DMS 273 treated with DMSO at 0.1 percent for 48 hours (cell line): ENCODE measurements at regions not wholly inside any gene's neighbourhood (a gene's known extent, or its start where the extent isn't known, plus 50 kb on each side); places are given as distances from the start of the nearest gene placed in this dataset.
"Not testable (repeated sequence)": the region's sequence is repeated elsewhere in the genome, so short reads cannot be mapped to it uniquely, and the experiment has no call there.

Experiments used
- DNase-seq: peaks from one replicate; lab custom pipeline; 2025; lab: John Stamatoyannopoulos, UW

GRCh38 chr18:56316727-56317126 is 321.7 kb downstream of the TXNL1 start:
- no peak for DNase-seq

DNA sequence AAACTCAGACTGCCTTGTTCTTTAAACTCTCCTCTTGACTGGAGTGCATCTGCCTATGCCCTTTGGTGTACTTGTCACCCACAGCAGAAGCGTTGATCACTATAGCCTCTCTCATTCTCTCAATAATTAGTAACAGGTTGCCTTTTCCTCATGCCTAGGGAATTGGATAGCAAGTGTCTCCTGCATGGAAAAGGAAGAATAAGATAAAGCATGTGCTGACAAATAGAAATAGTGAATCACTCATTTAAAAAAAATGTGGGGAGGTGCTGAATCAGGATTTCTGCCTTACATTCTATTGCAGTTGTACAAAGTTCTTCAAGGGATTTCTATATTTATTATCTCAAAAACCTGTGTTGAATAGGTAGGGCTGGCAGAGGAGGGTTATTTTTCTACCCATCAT is 323.0 kb downstream of the TXNL1 start:
- DNase-seq, result no peak

GRCh38 chr18:56314396-56314795 is 324.0 kb downstream of the TXNL1 start:
- DNase-seq, result no peak

GRCh38 chr18:56312551-56313335 is 325.6 kb downstream of the TXNL1 start:
- DNase-seq, result no peak

- no peak for DNase-seq
Observed at GRCh38 chr18:56309104-56309503, 329.3 kb downstream of the TXNL1 start.

DNA sequence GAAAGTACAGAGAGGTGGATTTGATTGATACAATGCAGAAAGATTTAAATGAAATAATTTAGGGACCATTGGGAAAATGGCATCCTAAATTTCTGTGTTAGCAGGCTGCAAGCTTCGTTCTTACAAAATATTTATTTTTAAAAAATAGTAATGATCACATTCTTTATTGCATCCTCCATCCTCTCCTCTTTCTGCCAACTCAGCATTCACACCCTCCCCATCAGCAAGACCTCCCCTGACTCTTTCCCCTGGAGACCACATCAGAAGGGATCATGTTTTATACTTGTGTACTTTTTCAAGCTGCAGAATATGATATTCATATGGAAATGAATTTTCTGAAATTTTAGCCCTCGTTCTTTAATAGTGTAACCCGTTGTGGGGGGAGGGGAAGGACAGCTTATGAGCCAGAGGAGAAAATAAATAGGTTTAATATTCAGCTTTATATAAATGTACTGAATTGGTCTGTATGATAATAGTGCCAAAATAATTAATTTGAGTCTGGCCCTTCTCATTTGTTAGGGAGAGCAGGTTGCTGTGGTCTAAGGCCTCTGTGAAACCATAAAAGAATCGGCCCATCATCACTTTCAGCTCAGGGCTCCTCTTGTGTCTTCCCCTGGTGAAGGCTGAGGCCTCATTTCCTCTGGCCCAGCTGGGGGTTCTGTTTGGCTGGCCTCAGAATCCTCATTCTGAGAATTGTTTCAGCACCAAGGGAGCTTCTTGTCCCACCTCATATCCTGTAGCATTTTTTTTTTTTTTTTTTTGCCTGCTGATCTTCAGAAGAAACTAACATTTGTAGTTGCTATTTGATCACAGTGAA is 330.8 kb downstream of the TXNL1 start:
- no peak for DNase-seq

- no peak for DNase-seq
Observed at GRCh38 chr18:56306797-56307196, 331.6 kb downstream of the TXNL1 start.

DNA sequence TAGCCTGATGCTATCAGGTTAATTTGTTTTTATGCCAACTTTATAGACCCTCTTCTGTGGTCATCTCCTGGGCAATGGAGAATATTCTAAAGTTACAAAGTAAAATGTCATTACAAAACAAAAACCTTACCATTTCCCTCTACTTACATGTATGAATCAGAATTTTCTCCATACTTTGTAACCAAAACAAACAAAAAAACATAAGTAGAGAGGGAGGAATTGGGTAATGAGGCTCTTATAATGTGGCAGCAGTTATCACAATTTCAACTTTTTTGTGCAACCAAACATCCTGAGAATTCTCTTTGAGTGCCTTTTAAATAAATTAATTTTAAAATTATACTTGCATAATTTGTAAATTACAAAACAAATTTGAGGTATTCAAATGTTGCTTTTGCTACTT is 332.8 kb downstream of the TXNL1 start:
- no peak for DNase-seq

DNA sequence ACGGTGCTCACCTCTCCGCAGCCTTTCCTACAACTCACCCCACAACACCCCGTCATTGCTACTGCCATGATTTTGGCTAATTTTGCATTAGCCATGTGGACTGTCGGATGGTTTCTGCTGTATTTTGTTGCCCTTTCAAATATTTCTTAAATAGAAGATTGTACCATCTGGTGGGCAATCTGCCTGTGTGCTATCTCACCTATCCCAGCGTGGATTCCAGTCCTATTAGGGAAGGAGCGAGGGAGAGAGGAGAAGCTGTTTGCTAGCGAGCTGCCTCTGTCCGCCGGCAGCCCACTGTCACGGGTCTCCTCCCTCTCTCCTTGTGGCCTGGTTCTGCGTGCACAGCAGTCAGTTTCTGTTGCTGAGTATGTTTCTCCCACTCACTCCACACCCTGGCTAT is 336.2 kb downstream of the TXNL1 start:
- no peak for DNase-seq

- DNase-seq, result no peak
Observed at GRCh38 chr18:56299740-56300139, 338.7 kb downstream of the TXNL1 start.

- no peak for DNase-seq
Observed at GRCh38 chr18:56298935-56299334, 339.5 kb downstream of the TXNL1 start.

DNA sequence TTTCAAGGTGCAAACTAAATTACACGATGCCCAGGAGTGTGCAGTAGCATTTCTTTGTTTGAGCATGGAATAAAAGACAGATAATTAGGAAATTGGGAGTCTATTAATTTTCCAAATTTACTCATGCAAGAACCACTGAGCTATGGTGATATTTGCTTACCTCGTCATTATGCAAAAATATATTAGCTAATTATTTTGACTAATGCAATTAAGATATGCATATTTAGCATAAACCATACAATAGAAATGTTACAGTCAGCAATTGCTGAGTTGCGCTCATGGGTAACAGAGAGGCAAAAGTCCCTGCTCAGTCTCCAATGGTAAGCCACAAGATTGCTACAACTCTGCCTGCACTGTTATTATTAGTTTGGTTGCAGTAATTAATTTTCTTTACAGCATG is 342.0 kb downstream of the TXNL1 start:
- DNase-seq, result no peak

- no peak for DNase-seq
Observed at GRCh38 chr18:56294484-56295183, 343.8 kb downstream of the TXNL1 start.

- no peak for DNase-seq
Observed at GRCh38 chr18:56291294-56291693, 347.1 kb downstream of the TXNL1 start.

DNA sequence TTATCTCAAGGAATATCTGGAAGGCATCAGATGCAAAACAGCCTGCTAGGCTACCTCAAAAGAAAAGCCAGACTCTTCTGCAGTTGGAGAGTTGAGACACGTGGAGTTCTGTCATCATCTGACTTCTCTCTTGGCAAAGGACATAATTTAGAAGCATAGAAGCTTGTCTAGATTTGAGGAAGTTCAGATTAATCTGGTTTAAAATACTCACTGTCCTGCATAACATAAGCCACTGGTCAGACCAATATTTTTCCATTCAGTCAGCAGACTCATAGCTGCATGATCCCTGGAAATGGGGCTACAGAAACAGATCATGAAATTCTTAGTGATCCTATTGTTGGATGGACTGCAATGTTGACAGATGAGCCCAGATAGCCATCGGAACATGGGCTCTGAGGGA is 349.0 kb downstream of the TXNL1 start:
- no peak for DNase-seq

DNA sequence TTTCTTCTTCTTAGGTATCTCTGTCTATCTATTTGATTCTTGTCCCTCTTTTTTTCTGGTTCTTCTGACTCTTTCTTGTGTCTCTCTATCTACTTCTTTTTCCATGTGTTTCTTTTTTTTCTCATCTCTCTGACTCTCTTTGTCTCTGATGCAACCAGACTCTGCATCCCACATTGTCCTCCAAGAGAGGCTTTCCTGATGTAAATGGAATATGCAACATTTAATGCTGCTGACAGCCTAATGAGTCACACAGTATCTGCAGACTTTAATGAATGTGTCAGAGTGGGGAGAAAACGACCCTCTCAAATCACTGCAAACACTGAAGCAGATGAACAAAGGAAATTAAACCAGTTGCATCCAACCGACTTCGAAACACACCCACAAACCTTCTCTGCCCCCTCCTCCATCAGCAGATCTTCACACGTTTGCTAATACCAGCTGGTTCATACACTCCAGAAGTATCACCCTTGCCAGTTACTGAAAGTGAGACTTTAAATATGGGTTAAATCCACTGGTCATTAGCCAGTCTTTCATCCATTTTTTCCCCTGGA is 351.5 kb downstream of the TXNL1 start:
- no peak for DNase-seq

DNA sequence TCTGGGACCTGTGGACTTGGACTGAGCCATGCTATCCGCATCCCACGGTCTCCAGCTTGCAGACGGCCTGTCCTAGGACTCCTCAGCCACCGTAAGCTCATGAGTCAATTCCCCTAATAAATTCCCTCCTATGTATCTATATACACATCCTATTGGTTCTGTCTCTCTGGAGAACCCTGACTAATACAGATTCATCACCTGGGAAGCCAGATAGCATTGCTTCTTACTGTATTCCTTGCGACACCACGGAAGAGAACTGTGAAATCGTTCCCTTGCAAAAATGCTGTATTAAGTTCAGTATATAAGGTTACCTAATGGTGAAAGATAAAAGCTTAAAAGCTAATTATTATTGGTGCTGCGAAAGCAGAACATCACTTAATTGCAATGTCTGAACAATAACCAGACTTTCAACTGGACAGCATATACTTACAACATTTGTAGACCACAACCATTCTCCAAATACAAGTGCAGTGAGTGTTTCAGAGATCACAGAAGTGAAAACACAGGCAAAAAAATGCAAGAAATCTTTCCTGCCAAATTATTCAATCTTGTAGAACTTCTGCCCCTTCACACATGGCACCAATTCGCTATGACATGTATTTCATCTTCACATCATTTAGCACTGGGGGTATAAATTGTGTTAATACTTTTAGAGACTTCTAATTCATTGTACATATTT is 352.9 kb downstream of the TXNL1 start:
- no peak for DNase-seq

DNA sequence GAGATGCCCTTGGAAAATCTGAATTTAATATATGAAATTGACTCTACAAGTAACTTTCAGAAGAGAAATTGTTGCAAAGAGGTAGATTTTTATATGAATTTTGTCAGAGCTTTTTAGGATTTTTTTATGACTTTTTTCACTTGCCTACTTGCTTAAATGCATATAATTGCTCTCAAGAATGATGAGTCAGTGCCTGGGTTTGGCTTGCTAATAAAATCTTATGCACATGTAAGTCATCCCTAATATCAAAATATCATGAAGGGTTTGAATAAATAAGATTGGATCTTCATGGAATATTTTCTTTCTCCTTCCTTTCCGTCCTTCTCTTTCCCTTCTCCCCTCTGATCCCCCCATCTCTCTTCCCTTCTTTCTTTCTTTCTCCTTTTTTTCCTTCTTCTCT is 354.1 kb downstream of the TXNL1 start:
- DNase-seq, result no peak

- no peak for DNase-seq
Observed at GRCh38 chr18:56283316-56283715, 355.1 kb downstream of the TXNL1 start.

GRCh38 chr18:56282234-56283104 is 355.9 kb downstream of the TXNL1 start:
- no peak for DNase-seq

- DNase-seq, result not testable (repeated sequence)
Observed at GRCh38 chr18:56279816-56280215, 358.6 kb downstream of the TXNL1 start.
